Natural killer cell (primary cell): ENCODE measurements at regions not wholly inside any gene's neighbourhood (a gene's known extent, or its start where the extent isn't known, plus 50 kb on each side); places are given as distances from the start of the nearest gene placed in this dataset.

Source experiments
- ATAC-seq, 3 donors: fragments of 150-1000 bp in 2 of 3; fragments of 200-7000 bp in 1 of 3; cut with Tn5 transposase; 1 replicate in 1 of 3; 2 replicates in 2 of 3; pipeline ENCODE4 v1.10.0; 2021; ENCODE audit warnings: mild to moderate bottlenecking in 2 of 3, moderate library complexity in 2 of 3
- DNase-seq, 2 donors: peaks; one replicate each; pipeline versions ENCODE4 v3.0.0 to v3.0.0-alpha.2; 2013 to 2021; ENCODE audit warnings: mixed read lengths in 1 of 2
- H3K27ac ChIP-seq: one replicate; pipeline ENCODE4 v1.5.1; 2013; ENCODE audit warnings: mild to moderate bottlenecking, low read length
- H3K27me3 ChIP-seq: one replicate; pipeline ENCODE4 v1.6.1; 2013; ENCODE audit warnings: low read length; ENCODE audit not compliant: control insufficient read depth, insufficient read depth
- H3K36me3 ChIP-seq: one replicate; pipeline ENCODE4 v1.6.1; 2013; ENCODE audit warnings: low read length; ENCODE audit not compliant: control insufficient read depth, insufficient read depth
- H3K4me1 ChIP-seq: one replicate; pipeline ENCODE4 v1.6.1; 2013; ENCODE audit warnings: low read length; ENCODE audit not compliant: control insufficient read depth, insufficient read depth
- H3K4me3 ChIP-seq: one replicate; pipeline ENCODE4 v1.5.1; 2013; ENCODE audit warnings: low read length
- H3K9me3 ChIP-seq: one replicate; pipeline ENCODE4 v1.6.1; 2013; ENCODE audit warnings: low read length; ENCODE audit not compliant: control insufficient read depth, insufficient read depth
- H3K27ac Mint-ChIP-seq, 2 donors: one replicate each; pipeline ENCODE4 v1.8.0; 2022; ENCODE audit warnings: mild to moderate bottlenecking in 2 of 2, mixed read lengths in 2 of 2, moderate library complexity in 1 of 2
- H3K27me3 Mint-ChIP-seq, 2 donors: one replicate each; pipeline ENCODE4 v1.8.0; 2022; ENCODE audit warnings: low read depth in 2 of 2, mixed read lengths in 2 of 2
- H3K36me3 Mint-ChIP-seq: one replicate; pipeline ENCODE4 v1.8.0; 2022; ENCODE audit warnings: mixed read lengths
- H3K4me1 Mint-ChIP-seq, 2 donors: one replicate each; pipeline ENCODE4 v1.8.0; 2022; ENCODE audit warnings: mixed read lengths in 2 of 2
- H3K4me3 Mint-ChIP-seq: one replicate; pipeline ENCODE4 v1.8.0; 2022; ENCODE audit warnings: mild to moderate bottlenecking, moderate library complexity, mixed read lengths
- H3K9me3 Mint-ChIP-seq, 2 donors: one replicate each; pipeline ENCODE4 v1.8.0; 2022; ENCODE audit warnings: mixed read lengths in 2 of 2
- CTCF ChIP-seq: fragments of 200-600 bp; IDR thresholded peaks from one replicate; pipeline ENCODE4 v1.8.0; 2022; ENCODE audit warnings: antibody characterized with exemption
- WGBS: methylation state at CpG from one replicate; pipeline ENCODE4 v1.1.7; 2013; ENCODE audit warnings: missing lambda C conversion rate; ENCODE audit not compliant: insufficient coverage; 5-methylcytosine and 5-hydroxymethylcytosine counted together
- intact Hi-C: fragments of 100-400 bp; cut with micrococcal nuclease; formaldehyde crosslinking; loops from one replicate; pipeline ENCODE4 v1.14.2; 2022

- no peaks in the 10 kb centered on the region for H3K4me1 Mint-ChIP-seq
- no peak for TF ChIP-seq CTCF
- H3K4me3 Mint-ChIP-seq: no peak overlapping the region
- H3K27me3 Mint-ChIP-seq: peaks cover 25 to 27% of the 10 kb centered on the region in 2 donors
- no peaks in the 10 kb centered on the region for H3K9me3 Mint-ChIP-seq
- no peaks in the 10 kb centered on the region for H3K36me3 Mint-ChIP-seq
- 63% methylated on average over 1 of the region's 6 CpGs for WGBS
- no peak overlapping the region for H3K27ac Mint-ChIP-seq
- Histone ChIP-seq H3K9me3 (no peaks in the 10 kb centered on the region), H3K27ac (no peak overlapping the region), H3K36me3 (no peaks in the 10 kb centered on the region), H3K27me3 (peaks cover 3% of the 10 kb centered on the region), H3K4me1 (no peaks in the 10 kb centered on the region), H3K4me3 (no peak overlapping the region)
- intact Hi-C loops: no loop called here
- ATAC-seq (no peak), DNase-seq (no peak)
Observed at GRCh38 chr11:121927789-121928188, 188.2 kb downstream of the BLID start.

GRCh38 chr11:121927097-121927785, 188.8 kb downstream of the BLID start:
- no peak overlapping the region for H3K4me3 Mint-ChIP-seq
- Histone ChIP-seq H3K27me3 (peaks cover 3% of the 10 kb centered on the region), H3K27ac (no peak overlapping the region), H3K4me3 (no peak overlapping the region), H3K9me3 (no peaks in the 10 kb centered on the region), H3K36me3 (no peaks in the 10 kb centered on the region), H3K4me1 (no peaks in the 10 kb centered on the region)
- WGBS: 74% methylated on average over 8 of the region's 8 CpGs
- no peaks in the 10 kb centered on the region for H3K4me1 Mint-ChIP-seq
- DNase-seq (no peak), ATAC-seq (no peak)
- no peaks in the 10 kb centered on the region for H3K9me3 Mint-ChIP-seq
- H3K27me3 Mint-ChIP-seq: peaks cover 23 to 25% of the 10 kb centered on the region in 2 donors
- TF ChIP-seq CTCF: no peak
- no peak overlapping the region for H3K27ac Mint-ChIP-seq
- H3K36me3 Mint-ChIP-seq: no peaks in the 10 kb centered on the region
- intact Hi-C loops: no loop called here

GRCh38 chr11:121924191-121924590, 191.8 kb downstream of the BLID start:
- no peak for ATAC-seq
- 98% methylated on average over 6 of the region's 6 CpGs for WGBS
- intact Hi-C loops: no loop called here

More at GRCh38 chr11:121924191-121924590, 191.8 kb downstream of the BLID start:
- DNase-seq: no peak
- Mint-ChIP-seq H3K27ac (no peak overlapping the region), H3K27me3 (peaks cover 20 to 33% of the 10 kb centered on the region in 2 donors), H3K36me3 (no peaks in the 10 kb centered on the region), H3K9me3 (no peaks in the 10 kb centered on the region), H3K4me3 (no peak overlapping the region), H3K4me1 (no peaks in the 10 kb centered on the region)
- Histone ChIP-seq H3K4me1 (no peaks in the 10 kb centered on the region), H3K27ac (no peak overlapping the region), H3K9me3 (no peaks in the 10 kb centered on the region), H3K4me3 (no peak overlapping the region), H3K36me3 (no peaks in the 10 kb centered on the region), H3K27me3 (no peaks in the 10 kb centered on the region)
- TF ChIP-seq CTCF: no peak
